Activated CD4-positive, alpha-beta T cell treated with anti-CD3 and anti-CD28 coated beads for 48 hours (primary cell): ENCODE measurements at regions not wholly inside any gene's neighbourhood (a gene's known extent, or its start where the extent isn't known, plus 50 kb on each side); places are given as distances from the start of the nearest gene placed in this dataset.
"Not testable (repeated sequence)": the region's sequence is repeated elsewhere in the genome, so short reads cannot be mapped to it uniquely, and the experiment has no call there.

ENCODE experiments used
- DNase-seq: peaks from one replicate; pipeline ENCODE4 v3.0.0-alpha.2; 2020

DNA sequence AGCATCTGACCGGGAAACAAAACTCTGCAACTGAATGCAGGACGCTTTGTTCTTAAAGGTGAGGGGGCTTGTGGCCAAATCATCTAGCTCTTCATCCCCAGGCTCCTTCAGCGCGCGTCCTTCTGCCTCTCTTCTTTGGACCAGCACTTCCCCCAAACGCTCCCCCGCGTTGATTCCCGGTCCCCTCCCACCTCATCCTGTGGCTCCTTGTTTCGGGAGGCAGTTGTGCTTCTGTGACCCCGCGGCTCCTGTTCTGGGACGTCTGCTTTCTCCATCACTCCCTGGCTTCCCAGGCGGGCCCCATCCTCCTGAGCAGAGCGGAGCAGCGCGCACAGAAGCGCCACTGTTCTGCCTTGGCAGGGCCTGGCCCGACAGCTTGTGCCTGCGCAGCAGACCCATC, 109.7 kb upstream of the ZNG1E start:
- not testable (repeated sequence) for DNase-seq

- DNase-seq: not testable (repeated sequence)
Observed at GRCh38 chr9:65519018-65519417, 156.7 kb upstream of the ZNG1E start.

DNA sequence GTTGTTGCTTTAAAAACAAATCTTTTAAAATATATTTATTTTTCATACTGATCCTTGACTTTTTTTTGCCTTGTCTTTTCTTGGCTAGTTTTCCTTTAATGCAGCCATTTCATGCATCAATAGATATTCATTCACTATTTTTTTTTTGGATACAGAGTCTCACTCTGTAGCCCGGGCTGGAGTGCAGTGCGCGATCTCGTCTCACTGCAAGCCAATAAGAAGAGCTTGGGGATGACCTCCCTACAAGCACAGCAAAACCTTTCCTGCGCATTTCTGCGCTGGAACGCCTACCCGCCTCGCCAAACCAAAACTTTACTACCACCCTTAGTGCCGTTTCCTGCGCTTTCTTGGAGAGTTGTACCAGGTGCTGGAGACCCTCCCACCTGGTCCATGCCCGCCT, 161.3 kb upstream of the ZNG1E start:
- DNase-seq: not testable (repeated sequence)

DNA sequence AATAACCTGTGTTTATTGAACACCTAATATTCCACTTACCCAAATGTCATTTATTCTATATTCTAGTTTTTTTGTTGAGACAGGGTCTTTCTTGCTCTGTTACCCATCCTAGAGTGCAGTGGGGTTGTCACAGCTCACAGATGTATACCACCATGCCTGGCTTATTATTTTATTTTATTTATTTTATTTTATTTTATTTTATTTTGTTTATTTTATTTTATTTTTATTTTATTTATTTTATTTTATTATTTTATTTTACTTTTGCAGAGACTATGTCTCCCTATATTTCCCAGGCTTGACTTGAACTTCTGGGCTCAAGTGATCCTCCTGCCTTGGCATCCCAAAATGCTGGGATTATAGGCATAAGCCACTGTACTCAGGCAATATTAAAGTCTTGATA, 167.8 kb upstream of the ZNG1E start:
- DNase-seq: not testable (repeated sequence)

DNA sequence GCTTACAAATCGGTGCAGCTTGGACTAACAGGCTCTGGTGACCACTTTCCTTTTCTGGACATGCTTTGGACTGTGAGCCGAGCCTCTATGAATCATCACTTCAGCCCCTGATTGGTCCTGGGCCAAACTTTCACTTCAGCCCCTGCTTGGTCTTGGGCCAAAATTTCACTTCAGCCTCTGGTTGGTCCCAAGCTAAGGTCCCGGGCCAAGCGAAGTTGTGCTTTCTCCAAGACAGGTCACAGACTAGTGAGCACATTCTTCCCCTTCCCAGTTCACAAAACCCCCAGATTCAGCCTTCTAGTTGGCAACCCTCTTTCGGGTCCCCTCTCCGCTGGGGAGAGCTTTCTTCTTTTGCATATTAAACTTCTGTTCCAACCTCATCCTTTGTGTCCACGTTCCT, 171.0 kb upstream of the ZNG1E start:
- DNase-seq: not testable (repeated sequence)

- not testable (repeated sequence) for DNase-seq
Observed at GRCh38 chr9:65503696-65504095, 172.0 kb upstream of the ZNG1E start.

GRCh38 chr9:65482890-65483289, 192.8 kb upstream of the ZNG1E start:
- DNase-seq: not testable (repeated sequence)

DNA sequence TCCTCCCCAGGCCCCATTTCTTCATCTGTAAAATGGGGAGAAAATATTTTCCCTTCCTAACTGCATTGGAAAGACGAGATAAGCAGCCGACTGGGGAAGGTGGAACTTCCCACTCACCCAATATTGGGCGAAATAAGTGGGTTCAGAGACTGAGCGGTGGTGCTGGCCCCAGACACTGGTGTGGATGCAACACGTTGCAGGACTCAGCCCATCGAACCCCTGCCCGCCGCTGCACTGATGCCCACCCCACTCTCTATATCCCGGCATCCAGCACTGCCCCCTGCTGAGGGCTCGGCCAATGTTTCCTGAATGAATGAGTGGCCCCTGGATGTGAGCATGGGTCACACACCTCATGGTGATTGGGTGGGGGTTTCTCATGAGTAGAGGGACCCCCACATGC, 194.4 kb upstream of the ZNG1E start:
- not testable (repeated sequence) for DNase-seq

GRCh38 chr9:65474891-65475290, 189.9 kb upstream of the FOXD4L5 start:
- not testable (repeated sequence) for DNase-seq

GRCh38 chr9:65473059-65473822, 188.2 kb upstream of the FOXD4L5 start:
- not testable (repeated sequence) for DNase-seq

DNA sequence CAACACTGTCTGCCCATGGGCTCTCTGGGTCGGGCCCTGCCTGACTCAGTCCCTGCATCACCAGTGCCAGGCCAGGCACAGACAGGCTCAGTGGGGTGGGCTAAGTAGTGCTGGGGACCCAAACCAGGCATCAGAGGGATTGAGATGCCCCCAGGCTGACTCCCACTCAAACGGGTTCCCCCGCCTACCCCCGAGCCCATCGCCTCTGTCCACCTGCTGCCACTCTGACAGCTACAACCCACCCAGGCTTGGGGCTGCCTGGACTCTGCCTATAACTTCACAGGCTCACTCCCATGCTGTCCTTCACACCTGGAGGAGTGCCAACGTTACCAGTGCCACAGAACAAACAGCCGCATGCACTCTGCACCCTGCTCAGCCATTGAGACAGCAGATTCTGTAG, 186.1 kb upstream of the FOXD4L5 start:
- not testable (repeated sequence) for DNase-seq

GRCh38 chr9:65466911-65467734, 182.1 kb upstream of the FOXD4L5 start:
- DNase-seq: not testable (repeated sequence)

DNA sequence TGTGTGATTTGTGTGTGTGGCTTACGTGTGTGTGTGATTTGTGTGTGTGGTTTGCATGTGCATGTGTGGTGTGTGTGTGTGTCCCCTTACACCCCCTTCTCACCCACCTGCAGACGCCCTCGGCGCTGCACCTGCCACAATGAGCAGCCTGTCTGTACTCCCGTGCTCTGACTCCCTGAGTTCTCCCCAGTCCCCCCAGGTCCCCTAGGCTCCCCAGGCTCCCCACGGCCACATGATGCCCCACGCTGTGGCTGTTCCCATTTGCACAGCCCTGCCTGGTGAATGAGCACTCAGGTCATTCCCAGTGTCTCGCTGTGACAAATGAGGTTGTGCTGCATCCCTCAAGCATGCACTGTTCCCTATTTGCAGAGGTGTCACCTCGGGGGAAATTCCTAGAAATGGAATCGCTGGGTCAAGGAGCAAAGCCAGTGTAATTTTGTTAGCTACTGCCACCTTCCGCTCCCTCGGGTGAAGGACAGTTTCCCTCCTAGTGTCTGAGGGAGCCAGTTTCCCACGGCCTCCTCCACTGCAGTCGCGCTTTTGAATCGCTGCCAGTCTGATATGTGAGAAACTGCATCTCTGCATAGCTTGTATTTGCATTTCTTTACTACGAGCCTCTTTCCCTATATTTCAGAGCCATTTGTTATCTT, 180.4 kb upstream of the FOXD4L5 start:
- not testable (repeated sequence) for DNase-seq

GRCh38 chr9:65462476-65462875, 177.5 kb upstream of the FOXD4L5 start:
- DNase-seq: not testable (repeated sequence)

GRCh38 chr9:65459756-65460320, 174.8 kb upstream of the FOXD4L5 start:
- no peak for DNase-seq

DNA sequence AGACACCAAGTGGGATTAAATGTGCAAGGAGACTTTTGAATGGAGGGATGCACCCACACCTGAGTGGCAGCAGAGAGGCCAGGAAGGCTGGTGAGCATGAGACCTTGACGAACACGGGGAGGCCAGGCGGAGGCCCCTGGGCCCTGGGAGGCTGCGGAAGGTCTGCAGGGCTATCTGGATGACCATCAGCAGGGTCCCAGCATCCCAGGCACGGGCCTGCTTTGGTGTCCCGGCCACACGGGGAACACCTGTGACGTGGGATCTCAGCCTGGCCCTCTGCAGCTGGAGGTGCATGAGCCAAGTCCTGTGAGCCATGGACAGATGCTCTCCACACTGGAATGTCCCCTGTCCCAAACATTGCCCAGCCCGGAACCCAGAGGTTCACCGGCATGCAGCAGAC, 174.0 kb upstream of the FOXD4L5 start:
- no peak for DNase-seq

DNA sequence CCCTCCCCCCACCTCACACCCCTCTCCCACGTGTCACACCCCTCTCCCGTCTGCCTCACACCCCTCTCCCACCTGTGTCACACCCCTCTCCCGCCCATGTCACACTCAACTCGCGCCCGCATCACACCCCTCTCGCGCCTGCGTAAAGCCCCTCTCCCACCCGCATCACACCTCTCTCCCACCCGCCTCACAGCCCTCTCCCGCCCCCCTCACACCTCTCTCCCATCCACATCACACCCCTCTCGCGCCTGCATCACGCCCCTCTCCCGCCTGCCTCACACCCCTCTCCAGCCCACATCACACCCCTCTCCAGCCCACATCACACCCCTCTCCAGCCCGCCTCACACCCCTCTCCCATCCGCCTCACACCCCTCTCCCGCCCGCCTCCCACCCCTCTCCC, 173.5 kb upstream of the FOXD4L5 start:
- no peak for DNase-seq

- DNase-seq: not testable (repeated sequence)
Observed at GRCh38 chr9:65456991-65457390, 172.0 kb upstream of the FOXD4L5 start.

DNA sequence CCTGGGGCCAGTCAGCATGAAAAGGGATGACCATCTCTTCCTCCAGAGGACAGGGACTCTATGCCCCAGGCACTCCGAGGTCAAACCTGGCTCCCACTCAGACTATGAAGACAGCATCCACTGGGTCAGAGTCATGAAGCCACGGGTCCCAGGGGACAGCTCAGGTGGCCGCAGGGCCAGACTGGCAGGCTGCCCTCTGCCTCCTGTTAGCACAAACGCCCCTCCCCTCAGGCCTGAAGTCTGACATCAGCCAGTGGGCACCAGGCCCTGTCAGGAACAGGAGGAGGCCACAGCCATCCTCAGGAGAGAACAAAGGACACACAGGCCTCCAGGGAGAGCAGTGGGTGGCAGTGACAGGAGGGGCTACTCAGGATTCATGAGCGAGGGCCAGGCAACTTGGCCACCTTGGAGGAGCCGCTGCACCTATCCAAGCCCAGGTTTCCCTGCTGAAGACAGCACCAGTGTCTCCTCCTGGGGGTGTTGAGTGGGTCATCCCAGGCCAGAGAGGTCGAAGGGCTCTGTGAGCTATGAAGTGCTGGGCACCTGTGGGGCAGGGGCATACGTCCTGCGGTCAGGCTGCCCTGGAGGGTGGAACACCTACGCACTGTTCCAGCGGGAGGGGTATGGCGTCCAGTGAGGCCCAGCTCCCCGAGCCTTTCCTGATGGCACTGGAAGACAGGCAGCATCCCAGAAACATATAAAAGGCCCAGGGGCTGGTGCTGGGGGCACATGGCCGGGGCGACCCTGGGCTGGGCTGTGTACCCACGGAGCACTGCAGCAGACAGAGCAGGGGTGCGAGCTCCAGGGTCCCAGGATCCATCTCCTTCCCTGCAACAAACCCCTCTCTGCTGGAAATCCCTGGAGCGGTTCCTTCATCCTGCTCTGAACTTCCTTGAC, 171.0 kb upstream of the FOXD4L5 start:
- DNase-seq: not testable (repeated sequence)

DNA sequence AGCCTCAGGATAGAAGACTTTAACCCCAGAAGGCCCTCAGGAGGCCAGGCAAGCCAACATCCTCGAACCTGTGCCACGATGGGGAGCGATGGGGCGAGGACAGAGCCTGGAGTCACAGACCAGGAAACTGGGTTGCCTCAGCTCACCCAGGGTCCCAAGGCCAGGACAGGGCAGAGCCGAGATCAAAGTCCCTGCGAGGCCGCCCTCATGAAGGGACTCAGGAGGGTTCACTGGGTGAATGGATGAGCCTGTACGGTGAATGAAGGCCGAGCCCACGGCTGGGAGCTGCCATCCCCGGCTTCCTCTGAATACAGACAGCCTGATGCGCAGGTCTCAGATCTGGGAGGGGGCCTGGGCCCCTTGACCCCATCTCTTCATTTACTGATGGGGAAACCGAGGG, 170.1 kb upstream of the FOXD4L5 start:
- DNase-seq: not testable (repeated sequence)

GRCh38 chr9:65454666-65455065, 169.7 kb upstream of the FOXD4L5 start:
- not testable (repeated sequence) for DNase-seq

DNA sequence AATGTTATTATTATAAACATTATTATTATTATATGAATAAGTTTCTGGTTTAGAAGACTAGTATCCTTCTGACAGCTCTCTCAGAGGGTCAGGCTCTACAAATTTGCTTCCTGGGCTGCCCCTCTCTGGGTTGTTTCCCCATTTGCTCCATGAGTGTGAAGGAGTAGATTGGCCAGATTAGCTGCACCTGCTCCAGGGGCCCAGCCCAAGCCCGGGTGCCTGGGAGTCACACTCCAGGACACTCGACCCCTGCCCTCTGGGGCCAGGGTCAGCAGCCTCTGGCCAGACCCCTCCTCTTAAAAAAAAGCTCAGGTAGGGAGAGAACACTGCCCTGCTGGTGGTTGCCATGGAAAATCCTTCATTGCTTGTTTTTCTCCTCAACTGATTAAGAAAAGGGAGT, 169.0 kb upstream of the FOXD4L5 start:
- not testable (repeated sequence) for DNase-seq
